ENCODE measurements at regions not wholly inside any gene's neighbourhood (a gene's known extent, or its start where the extent isn't known, plus 50 kb on each side); places are given as distances from the start of the nearest gene placed in this dataset.

DNA sequence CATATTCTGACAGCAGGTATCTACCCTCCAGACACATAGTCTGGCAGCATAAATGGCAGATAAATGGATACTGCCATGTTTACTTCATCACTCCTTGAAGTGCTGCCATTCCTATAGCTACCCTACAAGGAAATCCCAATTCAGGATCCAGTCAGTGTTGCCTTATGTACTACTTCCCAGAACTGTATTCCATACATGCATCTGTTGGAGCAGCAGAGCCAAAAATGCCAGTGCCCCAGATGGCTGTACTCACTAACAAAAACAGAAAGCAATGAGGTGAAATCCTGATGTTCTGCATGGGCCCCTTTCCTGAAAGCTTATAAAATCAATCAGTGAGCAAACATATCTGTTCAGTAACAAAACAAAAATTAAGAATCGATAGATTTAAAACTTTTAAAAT is 490.0 kb upstream of the COX7C start:
- no peak for ATAC-seq
- TF ChIP-seq, protein P1, sequence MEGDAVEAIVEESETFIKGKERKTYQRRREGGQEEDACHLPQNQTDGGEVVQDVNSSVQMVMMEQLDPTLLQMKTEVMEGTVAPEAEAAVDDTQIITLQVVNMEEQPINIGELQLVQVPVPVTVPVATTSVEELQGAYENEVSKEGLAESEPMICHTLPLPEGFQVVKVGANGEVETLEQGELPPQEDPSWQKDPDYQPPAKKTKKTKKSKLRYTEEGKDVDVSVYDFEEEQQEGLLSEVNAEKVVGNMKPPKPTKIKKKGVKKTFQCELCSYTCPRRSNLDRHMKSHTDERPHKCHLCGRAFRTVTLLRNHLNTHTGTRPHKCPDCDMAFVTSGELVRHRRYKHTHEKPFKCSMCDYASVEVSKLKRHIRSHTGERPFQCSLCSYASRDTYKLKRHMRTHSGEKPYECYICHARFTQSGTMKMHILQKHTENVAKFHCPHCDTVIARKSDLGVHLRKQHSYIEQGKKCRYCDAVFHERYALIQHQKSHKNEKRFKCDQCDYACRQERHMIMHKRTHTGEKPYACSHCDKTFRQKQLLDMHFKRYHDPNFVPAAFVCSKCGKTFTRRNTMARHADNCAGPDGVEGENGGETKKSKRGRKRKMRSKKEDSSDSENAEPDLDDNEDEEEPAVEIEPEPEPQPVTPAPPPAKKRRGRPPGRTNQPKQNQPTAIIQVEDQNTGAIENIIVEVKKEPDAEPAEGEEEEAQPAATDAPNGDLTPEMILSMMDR (IDR thresholded peaks at IDR 0.05), result no peak
- 85 to 100% (median 89%) methylated on average over 1 of the region's 1 CpG for WGBS, 3 donors

DNA sequence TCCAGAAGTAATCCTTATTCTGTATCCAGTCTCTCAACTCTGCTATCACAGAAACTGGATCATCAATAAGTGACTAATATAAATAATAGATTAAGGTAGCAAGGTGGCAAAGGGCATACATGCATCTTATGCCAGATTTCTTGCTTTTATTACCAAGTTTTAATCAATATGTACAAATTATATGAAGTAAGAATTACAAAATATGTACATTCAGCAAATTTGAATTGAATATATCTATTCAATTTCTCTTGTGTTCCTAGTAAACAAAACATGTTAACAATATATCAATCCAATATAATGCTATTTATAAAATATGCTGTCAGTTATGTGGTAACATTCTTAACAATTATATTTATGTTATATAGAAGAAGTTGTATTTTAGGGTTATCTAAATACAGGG is 488.7 kb upstream of the COX7C start:
- H3K36me3 ChIP-seq (ENCODE audit: insufficient read depth in 1 of 2, low read depth in 1 of 2), result no peaks in the 10 kb centered on the region
- ATAC-seq (no peak), DNase-seq (no peak)
- no peak overlapping the region for H3K27ac ChIP-seq
- no peaks in the 10 kb centered on the region for H3K9me3 ChIP-seq
- H3K4me3 ChIP-seq, result no peak overlapping the region
- intact Hi-C loops (cut with DNase I), result no loop called here
- TF ChIP-seq, protein P1 (IDR thresholded peaks at IDR 0.05), result no peak
- H3K27me3 ChIP-seq (ENCODE audit: insufficient read depth in 3 of 3, low read length in 2 of 3), result no peaks in the 10 kb centered on the region
- H3K4me1 ChIP-seq, result no peaks in the 10 kb centered on the region

More for the DNA sequence above, 490.0 kb upstream of the COX7C start:
- Histone ChIP-seq H3K27me3 (ENCODE audit: insufficient read depth in 3 of 3, low read length in 2 of 3) (no peaks in the 10 kb centered on the region), H3K27ac (no peak overlapping the region), H3K4me3 (no peak overlapping the region), H3K4me1 (no peaks in the 10 kb centered on the region), H3K9me3 (no peaks in the 10 kb centered on the region), H3K36me3 (ENCODE audit: insufficient read depth in 1 of 2, low read depth in 1 of 2) (no peaks in the 10 kb centered on the region)
- no peak for DNase-seq
- intact Hi-C loops (cut with DNase I), result no loop called here

DNA sequence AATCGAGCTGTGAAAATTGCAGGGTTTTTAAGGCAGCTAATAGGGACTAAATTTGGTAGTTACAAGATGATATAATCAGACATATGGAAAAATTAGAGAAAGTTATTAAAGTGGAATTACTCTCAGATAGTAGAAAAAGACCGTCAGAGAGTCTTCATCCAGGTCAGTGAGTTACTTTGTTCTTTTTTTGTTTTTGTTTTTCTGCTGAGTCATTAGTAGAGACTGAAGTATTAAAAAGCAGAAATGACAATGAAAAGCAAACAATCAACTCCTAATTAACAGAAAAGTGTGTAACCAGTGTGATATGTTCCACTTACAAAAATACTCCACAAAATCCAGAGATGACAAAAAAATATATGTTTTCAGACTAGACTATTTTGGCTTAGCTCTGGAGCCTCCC is 480.4 kb upstream of the COX7C start:
- WGBS, 3 donors, result 79 to 86% (median 83%) methylated on average over 2 of the region's 2 CpGs
- ATAC-seq (no peak), DNase-seq (no peak)
- Histone ChIP-seq H3K27me3 (ENCODE audit: insufficient read depth in 3 of 3, low read length in 2 of 3) (no peaks in the 10 kb centered on the region), H3K9me3 (no peaks in the 10 kb centered on the region), H3K4me3 (no peak overlapping the region), H3K27ac (no peak overlapping the region), H3K36me3 (ENCODE audit: insufficient read depth in 1 of 2, low read depth in 1 of 2) (no peaks in the 10 kb centered on the region), H3K4me1 (no peaks in the 10 kb centered on the region)
- intact Hi-C loops (cut with DNase I), result no loop called here
- TF ChIP-seq, protein P1 (IDR thresholded peaks at IDR 0.05), result no peak

DNA sequence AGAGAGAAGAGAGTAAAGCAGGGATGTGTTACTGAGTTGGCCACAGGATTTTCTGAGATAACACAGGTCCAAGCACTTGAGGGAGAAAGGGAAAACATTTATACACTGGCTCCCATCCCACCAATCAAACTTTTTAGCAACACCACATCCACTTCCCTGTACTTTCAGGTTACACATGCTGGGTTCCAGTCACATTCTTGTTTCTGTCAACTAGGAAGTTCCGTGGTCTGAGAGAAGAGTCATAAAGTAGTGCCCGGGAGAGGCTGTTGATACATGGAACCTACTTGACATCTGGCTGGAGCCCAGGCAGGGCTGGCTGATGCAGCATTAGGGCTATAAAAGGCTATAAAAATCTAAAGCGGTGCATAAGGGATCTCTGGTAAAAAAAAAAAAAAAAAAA is 473.9 kb upstream of the COX7C start:
- ATAC-seq (no peak), DNase-seq (no peak)
- no peaks in the 10 kb centered on the region for H3K9me3 ChIP-seq
- H3K27ac ChIP-seq, result no peak overlapping the region
- intact Hi-C loops (cut with DNase I), result no loop called here
- TF ChIP-seq, protein P1 (IDR thresholded peaks at IDR 0.05), result no peak
- no peaks in the 10 kb centered on the region for H3K36me3 ChIP-seq (ENCODE audit: insufficient read depth in 1 of 2, low read depth in 1 of 2)
- H3K4me1 ChIP-seq, result no peaks in the 10 kb centered on the region
- H3K4me3 ChIP-seq, result no peak overlapping the region
- 19 to 23% (median 23%) methylated on average over 3 of the region's 3 CpGs for WGBS, 3 donors
- H3K27me3 ChIP-seq (ENCODE audit: insufficient read depth in 3 of 3, low read length in 2 of 3), result no peaks in the 10 kb centered on the region

DNA sequence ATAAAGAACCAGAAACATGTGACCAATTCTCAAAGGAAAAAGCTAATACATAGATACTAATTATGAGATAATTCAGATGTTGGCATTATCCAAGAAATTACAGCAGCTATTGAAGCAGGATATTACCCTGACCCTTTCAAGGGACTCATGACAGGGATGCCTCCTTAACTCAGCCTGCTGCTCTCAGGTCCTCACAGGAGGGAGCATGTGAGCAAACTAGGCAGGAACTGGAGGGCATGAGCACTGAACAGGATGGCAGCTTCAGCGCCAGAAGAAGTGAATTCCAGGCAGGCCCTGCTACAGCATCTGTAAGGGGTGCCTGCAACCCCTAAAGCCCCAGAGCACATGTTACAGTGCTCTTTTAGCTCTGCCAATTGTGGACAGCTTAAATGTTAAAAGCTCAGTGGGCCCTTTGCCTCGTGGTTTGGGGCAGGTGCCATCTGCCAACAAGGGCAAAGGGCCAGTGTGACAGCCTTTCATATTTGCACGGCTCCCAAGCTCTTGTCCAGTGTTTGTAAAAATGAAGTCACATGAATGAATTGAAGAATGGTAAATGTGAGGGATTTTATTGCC is 464.7 kb upstream of the COX7C start:
- Histone ChIP-seq H3K27ac (no peak overlapping the region), H3K27me3 (ENCODE audit: insufficient read depth in 3 of 3, low read length in 2 of 3) (no peaks in the 10 kb centered on the region), H3K4me3 (no peak overlapping the region), H3K4me1 (no peaks in the 10 kb centered on the region), H3K9me3 (no peaks in the 10 kb centered on the region), H3K36me3 (ENCODE audit: insufficient read depth in 1 of 2, low read depth in 1 of 2) (no peaks in the 10 kb centered on the region)
- WGBS, 3 donors, result 26 to 49% (median 37%) methylated on average over 3 of the region's 3 CpGs
- intact Hi-C loops (cut with DNase I), result no loop called here
- no peak for ATAC-seq
- TF ChIP-seq, protein P1 (IDR thresholded peaks at IDR 0.05), result no peak
- DNase-seq, result no peak

All from psoas muscle (tissue), 7 donors.